GM10248 (cell line): ENCODE measurements at regions not wholly inside any gene's neighbourhood (a gene's known extent, or its start where the extent isn't known, plus 50 kb on each side); places are given as distances from the start of the nearest gene placed in this dataset.

Experiments
- CTCF ChIA-PET: fragments of 300-600 bp; sonication (Branson Sonifier 250); formaldehyde crosslinking; extraction: SDS; loops from one replicate; lab custom pipeline; 2021; ENCODE audit warnings: antibody characterized with exemption; lab: Yijun Ruan, JAX
- POLR2A ChIA-PET: fragments of 350-650 bp; sonication (Branson Sonifier 250); formaldehyde crosslinking; extraction: SDS; loops from one replicate; lab custom pipeline; 2020; ENCODE audit warnings: antibody characterized with exemption; lab: Yijun Ruan, JAX
- DNase-seq: peaks from one replicate; pipeline ENCODE4 v3.0.0; 2012; ENCODE audit errors: extremely low spot score
- TF ChIP-seq, protein P1 (sequence below): IDR thresholded peaks from 2 replicates; pipeline ENCODE4 v1.5.1; 2012; ENCODE audit warnings: mild to moderate bottlenecking, low read depth; ENCODE audit errors: extremely low read depth, missing control alignments, control extremely low read depth

DNA sequence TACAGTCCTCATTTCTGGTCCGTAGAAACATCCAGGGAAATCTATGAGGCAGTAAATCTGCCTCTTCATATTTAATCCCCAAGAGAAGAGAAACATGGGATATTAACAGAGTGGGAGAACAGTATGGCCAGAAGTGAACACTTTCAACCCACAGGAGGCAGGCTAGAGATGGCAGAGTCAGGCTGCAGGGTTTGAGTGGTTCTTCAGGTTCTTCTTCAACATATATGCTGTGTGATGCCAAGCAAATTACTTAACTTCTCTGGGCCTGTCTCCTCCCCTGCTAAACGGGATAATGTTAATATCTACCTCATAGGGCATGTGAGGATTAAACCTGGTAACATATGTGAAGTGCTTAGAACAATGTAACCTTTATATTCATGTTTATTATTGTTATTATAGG lies 321.8 kb downstream of the PSAT1 start:
- TF ChIP-seq, protein P1, sequence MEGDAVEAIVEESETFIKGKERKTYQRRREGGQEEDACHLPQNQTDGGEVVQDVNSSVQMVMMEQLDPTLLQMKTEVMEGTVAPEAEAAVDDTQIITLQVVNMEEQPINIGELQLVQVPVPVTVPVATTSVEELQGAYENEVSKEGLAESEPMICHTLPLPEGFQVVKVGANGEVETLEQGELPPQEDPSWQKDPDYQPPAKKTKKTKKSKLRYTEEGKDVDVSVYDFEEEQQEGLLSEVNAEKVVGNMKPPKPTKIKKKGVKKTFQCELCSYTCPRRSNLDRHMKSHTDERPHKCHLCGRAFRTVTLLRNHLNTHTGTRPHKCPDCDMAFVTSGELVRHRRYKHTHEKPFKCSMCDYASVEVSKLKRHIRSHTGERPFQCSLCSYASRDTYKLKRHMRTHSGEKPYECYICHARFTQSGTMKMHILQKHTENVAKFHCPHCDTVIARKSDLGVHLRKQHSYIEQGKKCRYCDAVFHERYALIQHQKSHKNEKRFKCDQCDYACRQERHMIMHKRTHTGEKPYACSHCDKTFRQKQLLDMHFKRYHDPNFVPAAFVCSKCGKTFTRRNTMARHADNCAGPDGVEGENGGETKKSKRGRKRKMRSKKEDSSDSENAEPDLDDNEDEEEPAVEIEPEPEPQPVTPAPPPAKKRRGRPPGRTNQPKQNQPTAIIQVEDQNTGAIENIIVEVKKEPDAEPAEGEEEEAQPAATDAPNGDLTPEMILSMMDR, result no peak
- ChIA-PET POLR2A (no interaction called here), CTCF (interaction anchor here (1.5 kb wide), 1 partner anchor 10 kb away, joined by 3 read pairs; no protein-coding TSS in a partner anchor)
- no peak for DNase-seq

DNA sequence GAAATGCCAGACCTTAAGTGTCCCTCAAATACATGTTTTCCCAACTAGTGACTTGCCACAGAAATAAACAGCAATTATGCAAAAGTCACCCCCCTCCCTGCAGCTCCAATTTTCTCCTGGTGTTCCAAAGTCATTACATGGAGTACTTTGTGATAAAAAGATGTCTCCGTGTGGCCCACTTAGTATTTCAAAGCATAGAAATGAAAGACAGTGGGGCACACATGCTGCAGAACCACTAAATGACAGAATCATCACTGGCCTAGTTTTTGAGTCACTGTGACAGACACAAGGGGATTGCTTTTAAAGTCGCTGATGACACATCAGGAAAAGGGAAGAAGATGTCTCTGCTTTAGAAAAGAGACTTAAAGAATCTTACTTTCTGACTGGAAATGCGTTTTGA lies 323.4 kb downstream of the PSAT1 start:
- ChIA-PET POLR2A (no interaction called here), CTCF (no interaction called here)
- TF ChIP-seq, protein P1, result no peak
- DNase-seq, result no peak

DNA sequence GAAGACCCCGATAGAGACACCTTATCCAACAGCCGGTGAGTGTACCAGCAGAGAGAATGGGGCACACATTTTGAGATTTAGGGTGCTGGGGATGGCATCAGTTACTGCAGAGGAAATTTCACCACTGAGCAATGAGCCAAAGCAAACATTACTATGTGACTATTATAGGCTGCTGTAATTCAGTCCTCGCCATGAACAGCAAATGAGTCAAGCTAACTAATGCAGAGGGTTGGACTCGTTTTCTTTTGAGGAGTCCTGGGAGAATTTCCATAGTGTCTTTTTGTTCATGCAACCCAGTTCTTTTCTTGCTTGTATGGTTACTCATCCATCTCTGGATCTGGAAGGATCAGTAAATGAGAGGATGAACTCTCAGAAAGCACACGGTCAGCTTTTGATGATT lies 323.8 kb downstream of the PSAT1 start:
- no peak for DNase-seq
- TF ChIP-seq, protein P1, result no peak
- CTCF ChIA-PET, result no interaction called here
- POLR2A ChIA-PET, result no interaction called here

DNA sequence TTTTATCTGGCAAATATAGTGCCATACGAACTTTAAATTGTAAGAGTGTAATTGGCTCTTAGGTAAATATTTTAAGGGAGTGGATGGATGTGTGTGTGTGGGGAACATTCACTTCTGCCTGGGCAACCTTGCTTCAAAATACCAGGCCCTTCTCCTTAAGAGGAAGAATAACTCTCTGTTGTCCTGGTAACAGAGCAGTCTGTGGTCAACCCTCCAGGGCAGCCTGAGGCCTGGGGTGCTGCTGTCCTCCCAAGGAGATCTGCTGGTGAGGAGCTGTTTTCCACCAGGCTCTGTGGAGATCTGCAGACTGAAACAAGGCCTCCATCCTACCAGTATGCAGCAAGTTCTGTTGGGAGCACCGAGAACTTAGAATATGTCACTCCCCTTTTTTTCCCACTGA lies 325.2 kb downstream of the PSAT1 start:
- no peak for DNase-seq
- ChIA-PET CTCF (no interaction called here), POLR2A (no interaction called here)
- TF ChIP-seq, protein P1, result no peak

DNA sequence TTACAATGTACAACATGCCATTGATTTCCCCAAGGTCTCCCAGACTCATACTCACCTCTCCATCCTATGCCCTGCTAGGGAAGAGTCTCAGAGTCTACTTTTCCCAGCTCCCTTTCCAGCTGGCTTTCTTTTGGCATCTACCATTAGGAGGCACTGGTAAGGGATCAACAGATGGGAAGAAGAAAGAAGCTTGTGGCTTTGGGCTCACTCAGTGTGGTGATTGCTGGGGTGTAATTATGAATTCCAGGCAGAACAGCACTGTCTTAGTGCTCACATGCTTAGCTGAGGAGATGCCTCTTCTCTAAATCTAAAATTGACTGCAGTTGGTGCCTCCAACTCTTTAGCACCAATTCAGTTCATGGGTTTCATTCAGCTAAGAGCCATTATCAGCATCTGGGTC lies 330.0 kb downstream of the PSAT1 start:
- no peak for DNase-seq
- TF ChIP-seq, protein P1, result no peak
- POLR2A ChIA-PET, result no interaction called here
- CTCF ChIA-PET, result interaction anchor here (2.6 kb wide), 1 partner anchor 12 kb away, joined by 8 read pairs; no protein-coding TSS in a partner anchor

DNA sequence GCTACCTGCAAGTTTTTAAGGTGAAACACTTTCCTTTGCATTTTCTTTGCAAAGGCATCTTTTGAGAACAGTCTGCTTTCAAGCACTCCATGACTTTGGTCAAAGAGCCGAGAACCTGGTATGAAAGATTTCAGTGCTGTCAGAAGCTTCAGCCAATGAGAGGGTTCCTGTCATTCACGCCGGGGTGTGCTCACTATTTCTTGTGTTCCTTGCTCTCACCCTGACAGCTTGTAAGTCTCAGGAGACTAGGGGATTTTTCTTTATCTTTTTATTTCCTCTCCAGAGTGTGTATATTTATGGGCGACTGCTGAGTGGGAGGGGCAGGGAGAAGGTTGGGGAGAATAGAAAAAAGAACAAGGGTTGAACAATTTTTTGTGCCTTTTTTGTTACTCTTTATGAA lies 334.0 kb downstream of the PSAT1 start:
- TF ChIP-seq, protein P1, result no peak
- POLR2A ChIA-PET, result no interaction called here

DNA sequence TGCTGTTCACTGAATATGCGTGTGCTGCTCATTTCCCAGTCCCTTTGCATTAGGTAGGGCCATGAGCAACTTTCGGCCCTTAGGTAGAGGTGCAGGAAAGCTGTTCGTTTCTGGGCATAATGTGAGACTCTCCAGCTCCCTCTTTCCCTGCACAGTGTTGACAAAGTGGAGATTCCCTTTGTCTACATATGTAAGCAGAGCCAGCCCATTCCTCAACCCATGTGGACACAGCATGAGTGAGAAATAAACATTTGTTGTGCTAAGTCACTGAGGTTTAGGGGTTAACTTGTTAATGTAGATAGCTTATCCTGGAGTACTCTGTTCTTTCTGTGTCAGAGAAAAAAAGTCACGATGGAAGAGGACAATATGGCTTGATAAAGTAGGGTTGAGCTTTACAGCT lies 343.8 kb downstream of the PSAT1 start:
- POLR2A ChIA-PET, result no interaction called here
- TF ChIP-seq, protein P1, result no peak
- CTCF ChIA-PET, result no interaction called here
- no peak for DNase-seq

More for the DNA sequence above, 334.0 kb downstream of the PSAT1 start:
- DNase-seq, result no peak
- CTCF ChIA-PET, result no interaction called here
